ENCODE measurements at regions not wholly inside any gene's neighbourhood (a gene's known extent, or its start where the extent isn't known, plus 50 kb on each side); places are given as distances from the start of the nearest gene placed in this dataset.

DNA sequence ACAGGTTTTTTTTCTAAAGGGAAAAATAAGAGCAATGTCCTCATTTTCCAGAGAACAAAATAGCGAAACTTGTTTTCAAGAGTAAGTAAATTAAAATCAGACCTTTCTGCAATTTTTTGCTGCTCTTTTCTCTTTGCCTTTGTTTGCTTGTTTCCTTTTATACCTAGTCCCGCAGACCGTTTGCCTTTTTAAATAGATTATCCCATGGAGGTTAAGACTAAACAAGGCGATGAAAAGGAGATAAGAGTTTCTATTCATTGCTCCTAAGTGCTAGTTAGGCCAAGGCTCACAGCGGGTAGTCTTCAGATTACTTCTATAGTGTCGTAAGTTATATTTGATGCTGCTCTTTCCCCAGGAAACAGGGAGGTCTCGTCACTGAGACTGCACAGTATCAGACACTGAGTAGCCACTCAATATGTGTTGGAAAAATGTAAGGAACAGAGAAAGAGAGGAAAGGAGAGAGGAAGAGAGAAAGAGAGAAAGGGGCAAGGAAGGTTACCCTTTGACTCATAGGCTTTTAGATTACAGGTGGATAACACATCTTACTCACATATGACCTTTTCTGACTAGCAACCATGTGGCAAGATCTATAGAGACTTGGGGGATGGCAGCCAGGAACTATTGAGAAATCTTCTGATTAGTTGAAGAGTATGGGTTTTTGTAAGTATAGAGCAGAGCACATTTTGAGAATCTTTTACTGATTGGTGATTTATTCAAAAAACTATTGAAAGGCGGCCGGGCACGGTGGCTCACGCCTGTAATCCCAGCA is 107.5 kb upstream of the PARP11 start:
- WGBS (ENCODE audit: insufficient coverage), result 86% methylated on average over 4 of the region's 11 CpGs
- H3K4me3 Mint-ChIP-seq, result no peak overlapping the region
- Histone ChIP-seq H4K20me1 (ENCODE audit: insufficient read depth, low read length) (no peaks in the 10 kb centered on the region), H3K4me1 (ENCODE audit: control insufficient read depth in 1 of 2, insufficient read depth in 2 of 2, low read length in 2 of 2) (no peaks in the 10 kb centered on the region), H3K79me2 (ENCODE audit: insufficient read depth, low read length) (no peaks in the 10 kb centered on the region), H3K27me3 (ENCODE audit: control insufficient read depth in 2 of 2, insufficient read depth in 2 of 2, low read length in 2 of 2) (no peaks in the 10 kb centered on the region), H2AFZ (ENCODE audit: insufficient read depth, low read depth, low read length, poor library complexity, severe bottlenecking) (no peak overlapping the region), H3K4me2 (replicated peaks; ENCODE audit: extremely low read depth, low read length, poor library complexity, severe bottlenecking) (no peak overlapping the region), H3K9ac (ENCODE audit: insufficient read depth, low read length, poor library complexity, severe bottlenecking) (no peak overlapping the region), H3K4me3 (replicated peaks in 1 of 3; ENCODE audit: low read depth in 2 of 3, low read length in 3 of 3) (no peak overlapping the region), H3K36me3 (replicated peaks in 1 of 2; ENCODE audit: control insufficient read depth in 1 of 2, insufficient read depth in 2 of 2, low read length in 2 of 2) (no peaks in the 10 kb centered on the region), H3K27ac (ENCODE audit: low read depth in 1 of 2, low read length in 2 of 2) (no peak overlapping the region), H3K9me3 (replicated peaks in 1 of 2; ENCODE audit: control insufficient read depth in 1 of 2, insufficient read depth in 1 of 2, low read length in 2 of 2) (peaks cover 8 to 20% of the 10 kb centered on the region in 2 donors)
- TF ChIP-seq, protein P1, sequence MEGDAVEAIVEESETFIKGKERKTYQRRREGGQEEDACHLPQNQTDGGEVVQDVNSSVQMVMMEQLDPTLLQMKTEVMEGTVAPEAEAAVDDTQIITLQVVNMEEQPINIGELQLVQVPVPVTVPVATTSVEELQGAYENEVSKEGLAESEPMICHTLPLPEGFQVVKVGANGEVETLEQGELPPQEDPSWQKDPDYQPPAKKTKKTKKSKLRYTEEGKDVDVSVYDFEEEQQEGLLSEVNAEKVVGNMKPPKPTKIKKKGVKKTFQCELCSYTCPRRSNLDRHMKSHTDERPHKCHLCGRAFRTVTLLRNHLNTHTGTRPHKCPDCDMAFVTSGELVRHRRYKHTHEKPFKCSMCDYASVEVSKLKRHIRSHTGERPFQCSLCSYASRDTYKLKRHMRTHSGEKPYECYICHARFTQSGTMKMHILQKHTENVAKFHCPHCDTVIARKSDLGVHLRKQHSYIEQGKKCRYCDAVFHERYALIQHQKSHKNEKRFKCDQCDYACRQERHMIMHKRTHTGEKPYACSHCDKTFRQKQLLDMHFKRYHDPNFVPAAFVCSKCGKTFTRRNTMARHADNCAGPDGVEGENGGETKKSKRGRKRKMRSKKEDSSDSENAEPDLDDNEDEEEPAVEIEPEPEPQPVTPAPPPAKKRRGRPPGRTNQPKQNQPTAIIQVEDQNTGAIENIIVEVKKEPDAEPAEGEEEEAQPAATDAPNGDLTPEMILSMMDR (IDR thresholded peaks at IDR 0.05), result no peak
- no peak overlapping the region for H3K27ac Mint-ChIP-seq
- no peak for DNase-seq
- H3K4me1 Mint-ChIP-seq, result no peaks in the 10 kb centered on the region
- peaks cover 0 to 23% (median 18%) of the 10 kb centered on the region in 7 donors for H3K9me3 Mint-ChIP-seq
- intact Hi-C loops (cut with micrococcal nuclease), result no loop called here
- peaks cover 0 to 4% (median 3%) of the 10 kb centered on the region in 3 donors for H3K27me3 Mint-ChIP-seq (ENCODE audit: low read depth in 3 of 3)
- H3K36me3 Mint-ChIP-seq, result no peaks in the 10 kb centered on the region

DNA sequence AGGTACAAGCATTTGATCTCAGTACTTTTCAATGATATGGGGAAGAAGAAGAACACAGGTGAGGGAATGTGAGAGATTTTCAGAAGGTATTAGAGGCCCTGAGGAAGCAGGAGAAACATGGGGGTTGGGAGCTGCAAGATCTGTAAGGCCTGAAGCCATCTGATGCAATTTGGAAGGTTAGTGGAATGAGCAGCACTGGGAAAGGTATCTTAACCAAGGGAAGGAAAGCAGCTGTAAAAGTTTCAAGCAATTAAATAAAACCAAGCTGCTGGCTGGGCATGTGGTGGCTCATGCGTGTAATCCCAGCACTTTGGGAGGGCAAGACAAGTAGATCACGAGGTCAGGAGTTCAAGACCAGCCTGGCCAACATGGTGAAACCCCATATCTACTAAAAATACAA is 104.4 kb upstream of the PARP11 start:
- Histone ChIP-seq H3K9ac (ENCODE audit: insufficient read depth, low read length, poor library complexity, severe bottlenecking) (no peak overlapping the region), H3K4me1 (ENCODE audit: control insufficient read depth in 1 of 2, insufficient read depth in 2 of 2, low read length in 2 of 2) (peaks cover 16 to 20% of the 10 kb centered on the region in 2 donors), H2AFZ (ENCODE audit: insufficient read depth, low read depth, low read length, poor library complexity, severe bottlenecking) (no peak overlapping the region), H3K4me3 (replicated peaks in 1 of 3; ENCODE audit: low read depth in 2 of 3, low read length in 3 of 3) (no peak overlapping the region), H3K9me3 (replicated peaks in 1 of 2; ENCODE audit: control insufficient read depth in 1 of 2, insufficient read depth in 1 of 2, low read length in 2 of 2) (peaks cover 0 to 1% of the 10 kb centered on the region in 2 donors), H3K79me2 (ENCODE audit: insufficient read depth, low read length) (no peaks in the 10 kb centered on the region), H4K20me1 (ENCODE audit: insufficient read depth, low read length) (no peaks in the 10 kb centered on the region), H3K4me2 (replicated peaks; ENCODE audit: extremely low read depth, low read length, poor library complexity, severe bottlenecking) (no peak overlapping the region), H3K27ac (ENCODE audit: low read depth in 1 of 2, low read length in 2 of 2) (no peak overlapping the region), H3K36me3 (replicated peaks in 1 of 2; ENCODE audit: control insufficient read depth in 1 of 2, insufficient read depth in 2 of 2, low read length in 2 of 2) (no peaks in the 10 kb centered on the region), H3K27me3 (ENCODE audit: control insufficient read depth in 2 of 2, insufficient read depth in 2 of 2, low read length in 2 of 2) (no peaks in the 10 kb centered on the region)
- TF ChIP-seq, protein P1 (IDR thresholded peaks at IDR 0.05), result no peak
- Mint-ChIP-seq H3K27ac (no peak overlapping the region), H3K9me3 (peaks cover 0 to 4% (median under 1%) of the 10 kb centered on the region in 7 donors), H3K27me3 (ENCODE audit: low read depth in 3 of 3) (peaks cover 0 to 4% (median 1%) of the 10 kb centered on the region in 3 donors), H3K4me3 (no peak overlapping the region), H3K36me3 (no peaks in the 10 kb centered on the region), H3K4me1 (peaks cover 18% of the 10 kb centered on the region)
- DNase-seq, result no peak
- WGBS (ENCODE audit: insufficient coverage), result no CpG with 5 or more reads among the region's 2 CpGs
- intact Hi-C loops (cut with micrococcal nuclease), result no loop called here
